GM21423 (cell line): ENCODE measurements at regions not wholly inside any gene's neighbourhood (a gene's known extent, or its start where the extent isn't known, plus 50 kb on each side); places are given as distances from the start of the nearest gene placed in this dataset.

ENCODE experiments used
- ATAC-seq: cut with Tn5 transposase; IDR thresholded peaks from one replicate; pipeline ENCODE4 v1.9.1; 2021; ENCODE audit warnings: mild to moderate bottlenecking, moderate library complexity; ENCODE audit not compliant: unreplicated experiment

DNA sequence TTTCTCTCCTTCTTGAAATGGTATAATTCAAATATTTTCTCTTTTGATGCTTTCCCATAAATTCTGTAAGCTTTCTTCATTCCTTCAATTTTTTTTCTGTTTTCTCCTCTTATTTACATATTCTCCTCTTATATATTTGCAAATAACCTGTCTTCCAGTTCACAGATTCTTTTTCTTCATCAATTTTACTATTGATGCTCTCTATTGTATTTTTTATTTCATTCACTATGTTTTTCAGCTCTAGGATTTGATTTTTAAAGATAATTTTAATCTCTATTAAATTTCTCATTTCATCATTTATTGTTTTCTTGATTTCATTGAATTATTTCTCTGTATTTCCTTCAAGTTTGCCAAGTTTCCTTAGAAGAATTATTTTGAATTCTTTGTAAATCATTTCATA, 54.0 kb upstream of the PRPS1L1 start:
- no peak for ATAC-seq

GRCh38 chr7:18082169-18082568, 54.5 kb upstream of the PRPS1L1 start:
- no peak for ATAC-seq

DNA sequence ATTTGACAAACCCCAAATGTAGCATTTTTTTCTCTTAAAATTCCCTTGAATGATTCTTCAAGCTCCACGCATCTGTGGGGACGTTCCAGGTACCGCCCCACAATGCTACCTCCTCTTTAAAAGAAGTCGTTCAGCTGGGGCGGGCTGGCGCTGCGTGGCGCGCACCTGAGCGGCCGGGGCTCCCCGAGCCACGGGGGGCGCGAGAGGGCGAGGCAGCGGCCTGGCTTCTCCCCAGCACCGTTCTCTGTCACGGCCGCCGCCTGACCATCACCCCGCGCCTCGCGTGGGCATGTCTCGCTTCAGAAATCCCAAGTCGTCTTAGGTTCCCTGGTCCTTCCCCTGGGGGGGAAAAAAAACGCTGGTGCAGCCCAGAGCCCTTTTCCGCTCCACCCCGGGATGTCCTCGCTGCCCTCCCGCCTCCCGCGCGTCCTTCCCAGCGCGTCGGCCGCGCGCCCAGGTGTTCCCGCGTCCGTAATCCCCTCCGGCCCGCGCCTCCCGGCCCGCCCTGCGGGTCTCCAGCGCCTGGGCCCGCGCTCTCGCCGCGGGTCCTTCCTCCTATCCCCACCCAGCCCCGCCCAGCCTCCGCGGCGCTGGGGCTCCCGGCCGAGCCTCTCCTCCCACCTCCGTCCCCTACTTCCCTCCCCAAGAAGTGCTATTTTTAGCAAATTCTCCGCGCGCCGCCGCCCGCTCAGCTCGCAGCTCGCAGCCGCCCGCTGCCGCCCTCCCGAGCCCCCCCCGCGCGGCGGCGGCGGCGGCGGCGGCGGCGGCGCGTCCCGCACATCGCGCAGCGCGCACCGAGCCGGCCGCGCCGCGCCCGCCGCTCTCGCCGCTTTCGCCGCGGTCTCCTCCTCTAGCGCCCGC, 58.7 kb upstream of the PRPS1L1 start:
- ATAC-seq = no peak

- no peak for ATAC-seq
These were observed 59.5 kb upstream of the PRPS1L1 start for GRCh38 chr7:18087026-18087686.

DNA sequence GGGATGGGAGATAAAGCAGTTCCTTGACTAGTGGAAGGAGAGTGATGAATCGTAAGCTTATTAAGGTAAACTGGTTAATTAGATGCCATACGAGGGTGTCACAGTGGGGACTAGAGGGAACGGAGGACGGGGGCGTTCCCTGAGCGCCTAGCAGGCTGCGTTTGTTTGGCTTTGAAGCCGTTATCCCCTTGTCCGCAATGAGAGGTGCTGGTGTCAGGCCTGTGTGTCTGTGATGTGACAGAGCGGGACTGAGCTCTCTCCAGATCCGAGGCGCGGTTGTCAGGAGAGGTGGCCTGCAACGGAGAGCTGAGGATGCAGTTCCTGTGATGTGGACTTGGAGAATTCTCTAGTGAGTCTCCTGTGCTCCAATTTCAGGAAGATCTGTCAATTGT, 60.0 kb upstream of the PRPS1L1 start:
- no peak for ATAC-seq

DNA sequence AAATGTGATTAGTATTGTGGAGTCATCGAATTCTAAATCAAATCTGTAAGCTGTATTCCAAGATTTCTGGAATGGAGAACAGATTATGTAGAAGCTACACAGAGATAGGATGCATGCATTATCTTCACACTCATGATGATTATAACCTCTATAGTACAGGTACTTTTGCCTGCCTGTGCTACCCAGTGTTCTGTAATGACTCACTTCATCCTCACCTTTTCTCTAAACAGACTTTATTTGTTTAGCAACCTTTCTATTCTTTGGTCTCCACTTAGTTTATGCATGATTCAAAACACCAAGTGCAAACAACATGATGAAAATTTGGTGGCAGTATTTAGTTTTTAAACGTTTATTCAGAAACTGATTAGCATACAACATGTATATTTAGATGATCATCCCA, 68.4 kb upstream of the PRPS1L1 start:
- ATAC-seq = no peak

GRCh38 chr7:18102576-18102975, 74.9 kb upstream of the PRPS1L1 start:
- no peak for ATAC-seq

DNA sequence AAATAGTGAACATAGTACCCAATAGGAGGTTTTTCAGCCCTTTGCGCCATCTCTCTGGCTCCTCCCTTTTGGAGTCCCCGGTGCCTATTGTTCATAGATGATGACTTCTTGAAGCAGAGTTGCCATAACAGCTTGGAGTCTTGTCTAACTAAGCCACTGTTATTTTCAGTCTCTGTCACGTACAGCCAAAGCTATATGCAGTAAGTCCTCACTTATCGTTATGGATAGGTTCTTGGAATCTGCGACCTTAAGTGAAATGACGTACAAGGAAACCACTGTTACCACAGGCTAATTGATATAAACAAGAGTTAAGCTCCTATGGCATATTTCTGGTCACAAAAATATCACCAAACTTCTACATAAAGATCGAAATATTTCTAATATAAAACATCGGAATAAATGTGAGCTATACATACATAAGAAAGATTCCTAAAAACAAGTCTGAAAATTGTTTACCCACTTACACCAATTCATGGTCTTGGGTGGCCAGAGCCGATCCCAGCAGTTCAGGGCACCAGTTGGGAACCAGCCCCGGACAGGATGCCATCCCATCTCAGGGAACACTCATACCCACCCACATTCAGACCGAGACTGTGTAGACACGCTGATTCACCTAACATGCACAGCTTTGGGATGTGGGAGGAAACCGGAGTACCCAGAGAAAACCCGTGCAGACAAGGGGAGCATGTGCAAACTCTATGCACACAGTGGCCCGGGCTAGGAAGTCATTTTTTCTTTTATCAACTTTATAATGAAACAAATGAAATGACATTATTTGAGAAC, 76.0 kb upstream of the PRPS1L1 start:
- no peak for ATAC-seq

- no peak for ATAC-seq
These were observed 82.1 kb upstream of the PRPS1L1 start for GRCh38 chr7:18109762-18110161.

DNA sequence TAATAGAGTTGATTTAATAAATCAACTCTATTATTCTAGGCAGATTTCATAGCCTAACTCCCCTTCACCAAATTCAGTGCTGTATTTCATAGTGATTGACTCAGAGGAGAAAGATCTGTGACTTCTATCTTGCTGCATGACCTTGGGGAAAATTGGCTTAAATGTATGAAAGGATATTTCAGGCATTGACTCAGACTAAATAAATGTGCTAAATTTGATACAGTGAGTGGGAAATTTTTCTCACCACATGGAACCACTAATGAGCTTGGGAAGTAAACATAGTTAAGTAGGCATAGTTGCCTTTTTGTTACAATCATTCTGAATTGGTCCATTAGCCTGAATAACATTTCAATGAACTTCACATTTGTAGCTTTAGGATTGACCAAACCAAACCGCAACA, 89.0 kb upstream of the PRPS1L1 start:
- ATAC-seq = no peak

- ATAC-seq = no peak
These were observed 89.8 kb upstream of the PRPS1L1 start for GRCh38 chr7:18117482-18117881.

GRCh38 chr7:18119985-18120384, 92.3 kb upstream of the PRPS1L1 start:
- no peak for ATAC-seq

- no peak for ATAC-seq
These were observed 96.0 kb upstream of the PRPS1L1 start for GRCh38 chr7:18123508-18124239.

DNA sequence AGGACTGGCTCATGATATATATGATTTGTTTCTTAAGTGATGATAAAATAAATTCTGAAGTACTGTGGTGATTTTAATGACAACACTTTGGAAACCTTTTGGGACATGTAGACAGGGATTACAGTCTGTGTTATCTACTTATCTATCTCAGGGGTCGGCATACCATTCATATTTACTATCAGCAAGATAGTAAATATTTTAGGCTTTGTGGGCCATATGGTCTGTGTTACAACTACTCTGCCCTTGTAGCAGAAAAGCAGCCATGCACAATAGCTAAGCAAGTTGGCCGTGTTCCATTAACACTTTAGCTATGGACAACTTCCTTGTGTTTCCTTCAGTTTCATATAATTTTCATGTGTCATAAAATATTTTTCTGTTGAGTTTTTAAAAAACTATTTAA, 97.8 kb upstream of the PRPS1L1 start:
- no peak for ATAC-seq

GRCh38 chr7:18126281-18126680, 98.6 kb upstream of the PRPS1L1 start:
- ATAC-seq = no peak

DNA sequence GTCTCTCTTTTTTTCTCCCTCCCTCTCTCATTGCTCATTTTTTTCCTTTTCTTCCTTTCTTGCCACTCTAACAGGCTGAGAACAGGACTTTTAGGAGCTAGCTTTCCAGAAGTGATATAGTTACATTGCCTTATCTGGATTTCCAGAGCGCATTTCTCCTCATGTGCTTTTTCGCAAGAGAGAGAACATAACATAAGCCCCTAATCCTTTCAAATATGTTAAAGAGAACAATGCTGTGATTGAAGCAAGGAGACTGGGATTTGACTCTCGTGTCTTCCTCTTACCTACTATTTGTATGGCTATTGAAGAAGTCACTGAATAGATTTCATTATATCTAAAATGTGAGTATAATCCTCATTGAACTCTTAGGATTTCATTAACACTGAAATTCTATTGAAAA, 101.2 kb upstream of the PRPS1L1 start:
- no peak for ATAC-seq

GRCh38 chr7:18132811-18133210, 105.2 kb upstream of the PRPS1L1 start:
- no peak for ATAC-seq

- no peak for ATAC-seq
These were observed 106.3 kb upstream of the PRPS1L1 start for GRCh38 chr7:18133921-18134320.

DNA sequence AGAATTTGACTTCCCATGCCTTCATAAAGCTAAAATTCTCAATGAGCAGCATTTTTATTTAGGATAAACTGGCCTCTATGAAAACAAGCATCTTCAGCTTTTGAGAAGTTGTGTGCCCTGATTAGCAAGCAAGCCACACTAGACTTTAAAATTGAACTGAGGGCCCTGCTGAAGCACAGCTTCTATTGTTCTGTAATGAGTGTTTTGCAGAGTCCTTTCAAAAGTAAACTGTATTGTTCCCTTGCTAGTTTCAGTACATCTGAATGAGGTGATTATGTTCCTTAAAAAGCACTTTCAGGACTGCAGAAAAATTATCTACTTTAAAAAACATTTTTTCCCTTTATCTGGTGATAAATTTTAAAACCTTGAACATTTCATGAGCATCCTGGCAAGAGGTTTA, 113.3 kb upstream of the PRPS1L1 start:
- ATAC-seq = no peak

DNA sequence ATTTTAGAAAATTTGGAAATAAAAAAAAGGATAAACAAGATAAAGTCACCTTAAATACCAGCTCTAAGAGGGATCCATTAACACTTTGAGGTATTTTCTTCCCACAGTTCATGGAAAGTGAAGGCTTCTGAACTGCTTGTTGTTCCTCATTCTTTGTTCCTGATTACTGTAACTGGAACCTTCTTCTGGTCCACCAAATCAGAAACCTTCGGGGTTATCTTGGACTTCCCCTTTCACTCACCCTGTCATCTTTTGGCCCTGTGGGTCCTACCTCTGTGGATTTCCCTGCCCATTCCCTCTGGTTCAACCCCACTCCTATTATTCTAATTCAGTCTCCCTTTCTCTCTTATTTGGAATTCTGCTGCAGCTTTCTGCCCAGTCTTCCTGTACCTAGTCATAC, 116.5 kb upstream of the PRPS1L1 start:
- peak; percentile 46 for ATAC-seq

DNA sequence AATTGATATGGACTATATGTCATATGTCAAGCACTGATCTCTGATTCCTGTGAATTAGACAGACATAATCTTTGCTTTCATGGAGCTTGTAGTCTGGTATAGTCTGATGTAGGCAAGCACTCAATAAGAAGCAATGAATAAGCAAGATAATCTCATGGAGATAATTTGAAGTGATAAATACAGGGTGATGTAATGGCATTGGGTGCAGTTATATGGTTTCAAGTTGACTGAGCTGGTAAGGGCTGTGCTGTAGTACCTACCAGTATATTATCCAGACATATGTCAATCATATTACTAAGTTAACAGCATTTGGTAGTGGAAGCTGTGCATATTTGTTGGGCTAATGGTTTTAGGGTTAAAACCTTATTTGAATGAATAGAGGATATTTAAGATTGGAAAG, 117.5 kb upstream of the PRPS1L1 start:
- no peak for ATAC-seq
